GM18520 (cell line): ENCODE measurements at regions not wholly inside any gene's neighbourhood (a gene's known extent, or its start where the extent isn't known, plus 50 kb on each side); places are given as distances from the start of the nearest gene placed in this dataset.
"Not testable (repeated sequence)": the region's sequence is repeated elsewhere in the genome, so short reads cannot be mapped to it uniquely, and the experiment has no call there.

ENCODE experiments used
- ATAC-seq: cut with Tn5 transposase; IDR thresholded peaks from one replicate; pipeline ENCODE4 v1.9.1; 2021; ENCODE audit not compliant: unreplicated experiment

DNA sequence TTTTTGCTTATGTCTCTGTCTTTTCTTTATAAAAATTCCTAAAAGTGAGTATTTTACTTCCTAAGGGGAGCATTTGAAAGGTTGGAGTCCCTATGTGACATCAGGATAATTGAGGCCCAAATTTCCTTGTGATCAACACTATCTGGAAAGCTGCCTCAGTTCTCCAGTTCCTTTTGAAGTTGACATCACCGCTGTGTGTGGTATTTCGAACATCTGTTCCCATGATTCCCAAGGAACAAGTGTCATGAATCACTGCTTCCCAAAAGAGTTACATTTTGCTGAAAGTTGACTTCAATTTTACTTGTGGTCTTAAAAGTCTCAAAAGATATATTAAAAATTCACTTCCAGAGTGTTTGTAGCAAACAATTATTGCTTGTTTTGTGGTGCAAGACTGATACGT lies 452.1 kb upstream of the RGMB start:
- ATAC-seq: no peak

DNA sequence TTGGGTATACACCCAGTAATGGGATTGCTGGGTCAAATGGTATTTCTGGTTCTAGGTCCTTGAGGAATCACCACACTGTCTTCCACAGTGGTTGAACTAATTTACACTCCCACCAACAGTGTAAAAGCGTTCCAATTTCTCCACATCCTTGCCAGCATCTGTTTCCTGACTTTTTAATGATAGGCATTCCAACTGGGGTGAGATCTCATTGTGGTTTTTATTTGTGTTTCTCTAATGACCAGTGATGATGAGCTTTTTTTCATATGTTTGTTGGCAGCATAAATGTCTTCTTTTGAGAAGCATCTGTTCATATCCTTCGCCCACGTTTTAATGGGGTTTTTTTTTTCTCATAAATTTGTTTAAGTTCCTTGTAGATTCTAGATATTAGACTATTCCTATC lies 448.3 kb upstream of the RGMB start:
- not testable (repeated sequence) for ATAC-seq

- ATAC-seq: no peak
These were observed 445.4 kb upstream of the RGMB start for GRCh38 chr5:98328015-98328414.

- no peak for ATAC-seq
These were observed 442.6 kb upstream of the RGMB start for GRCh38 chr5:98330871-98331270.

- no peak for ATAC-seq
These were observed 439.5 kb upstream of the RGMB start for GRCh38 chr5:98333921-98334320.

DNA sequence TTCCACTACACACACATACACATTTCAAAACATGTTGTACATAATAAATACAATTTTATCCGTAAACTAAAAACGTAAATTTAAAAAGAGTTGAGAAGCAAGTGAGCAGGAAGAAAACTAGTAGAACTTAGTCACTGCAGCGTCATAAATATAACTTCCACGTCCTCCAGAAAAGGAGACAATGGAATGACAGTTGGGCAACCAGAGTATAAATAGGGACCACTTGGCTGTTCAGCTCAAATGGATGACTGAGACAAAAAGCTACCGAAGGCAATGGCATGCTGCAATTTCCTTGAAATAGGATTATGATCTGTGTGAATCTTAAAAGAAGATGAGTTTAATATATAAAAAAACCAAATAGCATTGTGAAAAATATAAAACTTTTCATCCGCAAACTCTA lies 438.5 kb upstream of the RGMB start:
- ATAC-seq: no peak

DNA sequence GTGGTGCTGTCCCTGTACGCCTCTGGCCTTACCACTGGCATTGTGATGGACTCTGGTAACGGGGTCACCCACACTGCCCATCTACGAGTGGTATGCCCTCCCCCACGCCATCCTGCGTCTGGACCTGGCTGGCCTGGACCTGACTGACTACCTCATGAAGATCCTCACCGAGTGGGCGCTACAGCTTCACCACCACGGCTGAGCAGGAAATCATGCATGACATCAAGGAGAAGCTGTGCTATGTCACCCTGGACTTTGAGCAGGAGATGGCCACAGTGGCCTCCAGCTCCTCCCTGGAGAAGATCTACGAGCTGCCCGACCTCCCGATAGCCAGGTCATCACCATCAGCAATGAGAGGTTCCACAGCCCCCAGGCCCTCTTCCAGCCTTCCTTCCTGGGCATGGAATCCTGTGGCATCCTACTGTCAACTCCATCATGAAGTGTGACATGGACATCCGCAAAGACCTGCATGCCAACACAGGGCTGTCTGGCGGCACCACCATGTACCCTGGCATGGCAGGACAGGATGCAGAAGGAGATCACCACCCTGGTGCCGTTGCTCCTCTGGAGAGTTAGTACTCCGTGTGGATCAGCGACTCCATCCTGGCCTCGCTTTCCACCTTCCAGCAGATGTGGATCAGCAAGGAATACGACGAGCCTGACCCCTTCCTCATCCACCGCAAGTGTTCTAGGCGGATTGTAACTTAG lies 434.2 kb upstream of the RGMB start:
- no peak for ATAC-seq

DNA sequence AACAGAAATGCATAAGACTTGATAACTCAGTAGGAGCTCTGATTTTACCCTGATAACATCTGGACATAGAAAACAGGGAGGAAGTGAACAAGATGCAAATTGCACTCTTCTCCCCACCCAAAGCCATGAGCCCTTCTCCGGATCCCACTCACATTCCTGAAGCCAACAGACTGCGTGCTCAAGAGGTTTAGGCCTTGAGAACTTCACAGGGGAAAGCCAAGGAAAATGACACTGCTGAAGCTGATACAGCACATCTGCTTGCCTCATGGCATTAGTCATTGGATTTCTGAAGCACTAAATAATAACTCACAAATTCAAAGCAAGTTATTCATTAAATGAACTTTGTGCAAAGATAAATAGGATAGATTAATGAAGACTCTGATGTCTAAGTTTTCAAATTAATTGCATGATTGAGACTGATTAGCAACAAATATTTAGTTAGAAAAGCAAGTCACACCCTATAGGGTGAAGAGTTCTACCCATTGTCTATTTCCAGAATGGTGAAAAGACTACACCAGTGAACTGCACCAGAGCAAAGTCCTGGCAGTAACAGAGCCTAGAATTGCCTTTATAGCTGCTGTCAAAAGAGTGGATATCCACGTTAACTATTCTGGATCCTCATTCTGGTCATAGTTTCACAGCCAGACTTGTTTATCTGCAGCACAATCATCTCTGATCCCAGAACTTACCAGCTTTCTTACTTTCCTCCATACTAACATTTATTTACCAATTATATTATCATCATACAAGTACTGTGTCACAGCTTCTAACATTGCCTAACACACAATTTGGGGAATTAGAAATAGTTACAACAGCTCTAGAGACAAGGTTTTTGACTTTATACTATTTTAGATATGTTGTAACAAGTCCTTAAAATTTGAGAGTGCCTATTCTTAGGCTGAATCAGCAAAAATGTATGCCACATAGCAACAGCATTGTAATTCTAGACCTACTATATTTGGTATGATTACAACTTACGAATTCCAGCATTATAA lies 432.1 kb upstream of the RGMB start:
- ATAC-seq: no peak

GRCh38 chr5:98342958-98343660 lies 430.4 kb upstream of the RGMB start:
- not testable (repeated sequence) for ATAC-seq

DNA sequence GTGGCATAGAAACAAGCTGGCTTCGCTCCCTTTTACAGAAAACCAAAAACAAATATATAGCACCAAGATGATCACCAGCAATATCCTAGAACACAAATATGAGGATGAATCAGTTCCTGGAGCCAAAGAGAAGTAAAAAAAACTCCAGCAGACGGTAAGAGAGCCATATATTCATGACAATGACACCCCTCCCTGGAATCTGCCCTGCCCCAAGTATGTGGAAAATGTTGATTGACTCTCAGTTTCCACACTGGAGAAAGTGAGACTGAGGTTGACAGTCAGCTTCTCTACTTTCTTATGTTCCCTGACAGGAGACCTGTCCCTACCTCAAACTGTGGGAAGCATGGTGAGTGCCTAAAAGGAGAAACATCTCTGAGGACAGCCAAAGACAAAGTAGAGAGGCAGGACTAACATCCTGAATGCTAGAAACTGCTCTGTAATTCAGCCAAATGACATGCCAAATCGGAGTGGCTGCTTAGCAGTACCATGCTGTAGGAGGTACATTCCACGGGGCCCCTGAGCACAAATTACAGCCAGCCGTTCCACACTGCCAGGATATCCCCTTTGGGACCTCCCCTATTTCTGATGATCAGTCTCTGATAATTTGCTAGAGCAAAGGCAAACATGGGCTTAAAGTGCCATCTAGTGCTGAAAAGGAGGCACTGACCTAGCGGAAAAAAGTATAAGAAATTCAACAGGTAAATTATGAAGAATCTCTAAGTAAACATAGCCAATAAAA lies 424.0 kb upstream of the RGMB start:
- no peak for ATAC-seq

DNA sequence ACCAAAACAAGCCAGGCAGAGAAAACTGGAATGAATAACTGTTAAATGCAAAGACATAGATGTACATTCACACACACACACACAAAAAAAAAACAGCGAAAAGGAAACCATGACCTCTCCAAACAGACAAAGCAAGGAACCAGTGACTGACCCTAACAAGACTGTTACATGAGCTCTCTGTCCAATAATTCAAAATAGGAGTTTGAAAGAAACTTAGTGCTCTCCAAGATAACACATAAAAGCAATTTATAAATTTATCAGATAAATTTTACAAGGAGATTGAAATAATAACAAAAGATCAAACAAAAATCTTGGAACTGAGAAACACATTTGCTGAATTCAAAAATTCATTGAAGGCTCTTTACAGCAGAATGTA lies 423.5 kb upstream of the RGMB start:
- ATAC-seq: no peak

- no peak for ATAC-seq
These were observed 418.5 kb upstream of the RGMB start for GRCh38 chr5:98354922-98355321.

GRCh38 chr5:98360548-98360947 lies 412.9 kb upstream of the RGMB start:
- ATAC-seq: no peak

DNA sequence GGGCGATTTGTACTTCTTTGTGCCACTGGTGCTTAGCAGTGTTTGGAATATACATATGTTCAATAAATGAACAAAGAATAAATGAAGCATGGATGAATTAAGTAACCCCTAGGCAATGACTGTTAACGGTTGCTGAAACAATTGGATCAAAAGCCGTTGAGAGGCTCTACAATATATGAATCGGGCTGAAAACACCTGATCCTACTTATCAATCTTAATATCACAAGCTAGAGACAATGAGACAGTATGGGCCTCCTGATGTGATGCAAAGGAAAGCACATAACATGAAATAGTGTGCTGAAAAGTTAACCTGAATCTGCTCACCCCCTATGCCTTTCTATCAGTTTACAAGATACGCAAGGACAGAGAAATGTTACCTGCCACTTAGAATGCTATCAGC lies 410.3 kb upstream of the RGMB start:
- no peak for ATAC-seq

DNA sequence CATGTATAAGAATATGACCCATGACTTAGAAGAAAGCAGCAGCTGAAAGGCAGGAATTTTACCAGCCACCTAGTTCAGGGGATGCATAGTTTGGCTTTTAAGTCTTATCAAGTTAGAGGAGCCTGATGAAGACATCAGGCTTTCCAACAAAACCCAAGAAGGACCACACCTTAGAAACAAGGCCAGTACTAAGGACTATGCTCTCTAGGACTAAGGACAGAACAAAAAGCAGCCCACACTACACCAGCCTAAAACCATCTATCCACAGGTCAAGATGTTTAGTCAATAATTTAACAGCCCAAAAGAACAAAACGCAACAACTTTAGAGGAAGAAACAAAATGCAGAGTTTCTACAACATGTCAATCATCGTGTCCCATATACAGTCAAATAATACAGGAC lies 408.9 kb upstream of the RGMB start:
- no peak for ATAC-seq

DNA sequence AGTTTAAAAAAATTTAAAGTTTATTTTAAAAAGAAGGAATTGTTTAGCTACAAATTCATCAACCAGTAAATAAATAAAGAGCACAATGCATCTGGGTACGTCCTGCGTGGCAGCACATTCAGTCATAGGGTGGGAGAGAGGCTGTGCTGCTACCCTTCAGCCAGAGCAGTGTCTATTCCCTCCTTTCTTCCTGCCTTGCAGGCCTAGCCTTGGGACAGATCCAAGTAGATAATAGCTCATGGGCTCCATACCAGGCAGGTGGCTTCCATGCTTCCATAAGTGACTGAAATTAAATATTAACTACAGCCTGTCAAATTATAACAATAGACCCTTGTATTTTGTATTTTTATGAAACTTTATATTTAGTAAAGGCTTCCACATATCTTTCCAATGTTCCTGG lies 408.3 kb upstream of the RGMB start:
- ATAC-seq: no peak

- no peak for ATAC-seq
These were observed 405.3 kb upstream of the RGMB start for GRCh38 chr5:98368141-98368540.

- no peak for ATAC-seq
These were observed 401.1 kb upstream of the RGMB start for GRCh38 chr5:98372351-98372750.

- no peak for ATAC-seq
These were observed 381.4 kb upstream of the RGMB start for GRCh38 chr5:98391921-98392625.

DNA sequence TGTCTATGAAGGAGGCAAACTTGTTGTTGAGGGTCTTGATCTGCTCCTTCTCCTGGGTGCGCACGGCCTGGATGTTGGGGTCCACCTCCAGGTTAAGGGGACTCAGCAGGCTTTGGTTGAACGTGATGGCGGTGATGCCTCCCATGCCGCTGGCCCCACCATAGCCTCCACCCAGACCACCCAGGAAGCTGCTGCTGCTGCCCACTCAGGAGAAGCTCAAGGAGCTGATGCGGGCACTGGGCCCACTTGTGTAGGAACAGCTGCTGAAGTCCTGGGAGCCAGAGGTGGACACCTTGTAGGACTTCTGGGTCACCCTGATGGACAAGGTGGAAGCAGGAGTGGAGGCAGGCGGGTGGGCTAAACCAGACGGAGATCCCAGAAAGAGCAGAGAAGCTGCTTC lies 380.3 kb upstream of the RGMB start:
- not testable (repeated sequence) for ATAC-seq
